Muscle layer of duodenum (tissue), 2 donors: ENCODE measurements at regions not wholly inside any gene's neighbourhood (a gene's known extent, or its start where the extent isn't known, plus 50 kb on each side); places are given as distances from the start of the nearest gene placed in this dataset.

ENCODE experiments used
- H3K27ac ChIP-seq: one replicate; pipeline ENCODE4 v1.7.0; 2013; ENCODE audit warnings: mild to moderate bottlenecking, low read length
- H3K27me3 ChIP-seq: one replicate; pipeline ENCODE4 v1.7.0; 2013; ENCODE audit warnings: low read depth, mild to moderate bottlenecking, control low read depth, low read length
- H3K36me3 ChIP-seq, 2 donors: one replicate each; pipeline ENCODE4 v1.7.0; 2013; ENCODE audit warnings: low read length in 2 of 2, control low read depth in 1 of 2, mild to moderate bottlenecking in 1 of 2; ENCODE audit not compliant: insufficient read depth in 2 of 2, control insufficient read depth in 1 of 2
- H3K4me1 ChIP-seq, 2 donors: one replicate each; pipeline ENCODE4 v1.7.0; 2013; ENCODE audit warnings: low read length in 2 of 2, mild to moderate bottlenecking in 2 of 2, control low read depth in 1 of 2, moderate library complexity in 1 of 2; ENCODE audit not compliant: insufficient read depth in 2 of 2, control insufficient read depth in 1 of 2
- H3K4me3 ChIP-seq, 2 donors: one replicate each; pipeline ENCODE4 v1.7.0; 2013; ENCODE audit warnings: low read length in 2 of 2, low read depth in 1 of 2, mild to moderate bottlenecking in 1 of 2
- H3K9me3 ChIP-seq, 2 donors: one replicate each; pipeline ENCODE4 v1.7.0; 2013; ENCODE audit warnings: low read length in 2 of 2, control low read depth in 1 of 2, mild to moderate bottlenecking in 1 of 2; ENCODE audit not compliant: control insufficient read depth in 1 of 2
- donor health status: healthy.

- Histone ChIP-seq H3K4me1 (no peaks in the 10 kb centered on the region), H3K36me3 (no peaks in the 10 kb centered on the region), H3K27ac (no peak overlapping the region), H3K9me3 (no peaks in the 10 kb centered on the region), H3K27me3 (no peaks in the 10 kb centered on the region), H3K4me3 (no peak overlapping the region)
Measured at GRCh38 chr5:155068616-155069100, 55.1 kb downstream of the KIF4B start.

DNA sequence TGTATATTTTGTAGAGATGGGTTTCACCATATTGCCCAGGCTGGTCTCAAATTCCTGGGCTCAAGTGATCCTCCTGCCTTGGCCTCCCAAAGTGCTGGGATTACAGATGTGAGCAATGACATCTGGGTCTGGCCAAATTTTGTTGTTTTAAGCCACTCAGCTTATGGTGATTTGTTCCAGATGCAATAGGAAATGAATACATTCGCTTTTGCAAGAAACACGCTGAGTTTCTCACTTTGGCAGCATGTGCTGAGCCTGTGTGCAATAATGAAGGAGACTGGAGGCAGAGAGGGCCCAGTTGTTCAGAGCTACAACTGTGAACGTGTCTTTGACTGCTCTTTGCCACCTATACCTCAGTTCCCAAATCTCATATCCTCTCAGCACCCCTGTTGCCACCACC is 56.4 kb downstream of the KIF4B start:
- H3K9me3 ChIP-seq: no peaks in the 10 kb centered on the region
- H3K27me3 ChIP-seq: no peaks in the 10 kb centered on the region
- no peaks in the 10 kb centered on the region for H3K36me3 ChIP-seq
- no peaks in the 10 kb centered on the region for H3K4me1 ChIP-seq
- no peak overlapping the region for H3K4me3 ChIP-seq
- H3K27ac ChIP-seq: no peak overlapping the region

DNA sequence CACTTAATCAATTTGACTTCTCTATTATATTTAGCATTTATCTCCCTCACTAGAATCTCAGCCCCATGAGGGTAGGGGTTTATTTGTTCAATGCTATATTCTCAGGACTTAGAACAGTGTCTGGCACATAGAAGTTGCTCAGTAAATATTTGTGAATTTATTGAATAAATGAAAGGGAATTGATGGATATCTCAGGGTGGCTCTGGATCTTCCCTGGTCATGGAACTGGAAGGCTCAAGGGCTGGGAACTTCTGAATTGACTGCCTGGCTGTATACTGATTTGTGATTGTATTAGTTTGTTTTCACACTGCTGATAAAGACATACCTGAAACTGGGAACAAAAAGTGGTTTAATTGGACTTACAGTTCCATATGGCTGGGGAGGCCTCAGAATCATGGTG is 57.2 kb downstream of the KIF4B start:
- Histone ChIP-seq H3K4me1 (no peaks in the 10 kb centered on the region), H3K4me3 (no peak overlapping the region), H3K27ac (no peak overlapping the region), H3K9me3 (no peaks in the 10 kb centered on the region), H3K27me3 (no peaks in the 10 kb centered on the region), H3K36me3 (no peaks in the 10 kb centered on the region)

- no peaks in the 10 kb centered on the region for H3K4me1 ChIP-seq
- no peaks in the 10 kb centered on the region for H3K36me3 ChIP-seq
- H3K27me3 ChIP-seq: no peaks in the 10 kb centered on the region
- H3K9me3 ChIP-seq: no peaks in the 10 kb centered on the region
- H3K4me3 ChIP-seq: no peak overlapping the region
- no peak overlapping the region for H3K27ac ChIP-seq
Measured at GRCh38 chr5:155076379-155076778, 62.8 kb downstream of the KIF4B start.

DNA sequence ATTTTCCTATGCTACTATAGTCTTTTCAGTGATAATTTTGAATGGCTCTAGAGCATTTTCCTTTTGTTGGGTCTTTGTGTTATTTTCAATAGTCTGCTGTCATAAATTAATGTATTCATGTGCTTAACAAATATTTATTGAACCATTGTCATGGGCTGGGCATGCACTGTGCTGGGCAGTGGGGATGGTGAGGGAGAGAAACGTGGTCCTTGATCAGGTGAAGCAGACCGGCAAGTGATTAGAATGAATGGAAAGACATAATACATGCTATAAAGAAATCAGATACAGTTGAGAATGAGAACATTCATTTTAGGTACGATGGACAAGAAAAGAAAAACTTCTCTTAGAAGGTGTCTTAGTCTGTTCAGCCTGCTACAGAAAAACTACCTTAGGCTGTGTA is 66.1 kb downstream of the KIF4B start:
- H3K27me3 ChIP-seq: no peaks in the 10 kb centered on the region
- no peaks in the 10 kb centered on the region for H3K36me3 ChIP-seq
- no peak overlapping the region for H3K27ac ChIP-seq
- H3K4me1 ChIP-seq: no peaks in the 10 kb centered on the region
- no peak overlapping the region for H3K4me3 ChIP-seq
- H3K9me3 ChIP-seq: no peaks in the 10 kb centered on the region

GRCh38 chr5:155080721-155081120 is 67.2 kb downstream of the KIF4B start:
- Histone ChIP-seq H3K27me3 (no peaks in the 10 kb centered on the region), H3K4me1 (no peaks in the 10 kb centered on the region), H3K36me3 (no peaks in the 10 kb centered on the region), H3K4me3 (no peak overlapping the region), H3K9me3 (no peaks in the 10 kb centered on the region), H3K27ac (no peak overlapping the region)

DNA sequence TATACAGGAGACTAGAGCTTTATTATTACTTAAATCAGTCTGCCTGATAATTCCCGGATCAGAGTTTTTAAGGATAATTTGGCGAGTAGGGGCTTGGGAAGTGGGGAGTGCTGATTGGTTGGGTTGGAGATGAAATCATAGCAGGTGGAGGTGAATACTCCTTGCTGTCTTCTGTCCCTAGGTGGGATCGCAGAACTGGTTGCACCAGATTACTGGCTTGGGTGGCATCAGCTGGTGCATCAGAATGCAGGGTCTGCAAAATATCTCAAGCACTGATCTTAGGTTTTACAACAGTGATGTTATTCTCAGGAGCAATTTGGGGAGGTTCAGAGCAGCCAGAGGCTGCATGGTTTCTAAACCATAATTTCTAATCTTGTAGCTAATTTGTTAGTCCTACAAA is 68.1 kb downstream of the KIF4B start:
- H3K4me3 ChIP-seq: no peak overlapping the region
- no peaks in the 10 kb centered on the region for H3K9me3 ChIP-seq
- H3K36me3 ChIP-seq: no peaks in the 10 kb centered on the region
- H3K27me3 ChIP-seq: no peaks in the 10 kb centered on the region
- H3K27ac ChIP-seq: no peak overlapping the region
- no peaks in the 10 kb centered on the region for H3K4me1 ChIP-seq

DNA sequence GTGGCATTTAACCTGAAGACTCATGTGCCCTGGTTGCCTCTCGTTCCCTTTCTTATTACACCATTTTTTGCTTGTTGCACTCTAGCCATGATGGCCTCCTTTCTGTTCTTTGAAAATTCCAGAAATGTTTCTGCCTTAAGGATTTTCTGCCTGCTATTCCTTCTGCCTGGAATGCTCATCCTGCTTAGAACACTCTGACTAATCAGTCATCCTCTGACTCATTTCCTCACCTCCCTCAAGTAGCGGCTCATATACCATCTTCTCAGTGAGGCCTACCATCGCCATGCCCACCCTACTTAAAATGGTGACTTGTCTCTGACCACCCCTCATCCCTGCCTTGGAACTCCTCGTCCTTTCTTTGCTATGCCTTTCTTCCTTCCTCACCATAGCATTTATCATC is 68.8 kb downstream of the KIF4B start:
- Histone ChIP-seq H3K36me3 (no peaks in the 10 kb centered on the region), H3K4me3 (no peak overlapping the region), H3K27ac (no peak overlapping the region), H3K4me1 (peaks cover 0 to 1% of the 10 kb centered on the region in 2 donors), H3K27me3 (no peaks in the 10 kb centered on the region), H3K9me3 (no peaks in the 10 kb centered on the region)

GRCh38 chr5:155085282-155085989 is 71.9 kb downstream of the KIF4B start:
- H3K27me3 ChIP-seq: no peaks in the 10 kb centered on the region
- H3K27ac ChIP-seq: no peak overlapping the region
- H3K4me1 ChIP-seq: peaks cover 0 to 8% of the 10 kb centered on the region in 2 donors
- no peaks in the 10 kb centered on the region for H3K9me3 ChIP-seq
- H3K4me3 ChIP-seq: no peak overlapping the region
- H3K36me3 ChIP-seq: no peaks in the 10 kb centered on the region

- no peaks in the 10 kb centered on the region for H3K36me3 ChIP-seq
- H3K27me3 ChIP-seq: no peaks in the 10 kb centered on the region
- H3K27ac ChIP-seq: no peak overlapping the region
- peaks cover 0 to 13% of the 10 kb centered on the region in 2 donors for H3K4me1 ChIP-seq
- no peaks in the 10 kb centered on the region for H3K9me3 ChIP-seq
- no peak overlapping the region for H3K4me3 ChIP-seq
Measured at GRCh38 chr5:155087036-155087435, 73.5 kb downstream of the KIF4B start.

GRCh38 chr5:155088811-155089210 is 75.3 kb downstream of the KIF4B start:
- no peak overlapping the region for H3K27ac ChIP-seq
- H3K4me3 ChIP-seq: no peak overlapping the region
- no peaks in the 10 kb centered on the region for H3K27me3 ChIP-seq
- peaks cover 0 to 13% of the 10 kb centered on the region in 2 donors for H3K4me1 ChIP-seq
- H3K9me3 ChIP-seq: no peaks in the 10 kb centered on the region
- H3K36me3 ChIP-seq: no peaks in the 10 kb centered on the region

DNA sequence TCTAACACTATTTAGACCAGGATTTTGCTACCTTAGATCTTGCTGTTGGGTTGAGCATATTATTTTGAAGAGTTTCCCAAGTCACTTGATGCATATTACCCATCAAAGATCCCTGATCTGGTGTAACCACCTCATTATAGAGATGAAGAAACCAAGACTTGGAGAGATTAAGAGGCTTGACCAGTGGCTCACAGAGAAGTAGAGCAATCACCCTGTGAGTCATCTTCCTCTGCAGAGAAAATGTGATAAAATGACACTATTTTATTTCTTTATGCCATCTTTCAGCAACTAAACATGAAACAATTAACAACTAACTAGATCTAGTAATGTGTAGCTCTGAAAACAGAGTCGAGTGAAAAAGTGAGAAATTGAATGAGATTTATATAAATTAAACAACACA is 76.1 kb downstream of the KIF4B start:
- no peak overlapping the region for H3K4me3 ChIP-seq
- peaks cover 0 to 13% of the 10 kb centered on the region in 2 donors for H3K4me1 ChIP-seq
- no peak overlapping the region for H3K27ac ChIP-seq
- H3K27me3 ChIP-seq: no peaks in the 10 kb centered on the region
- no peaks in the 10 kb centered on the region for H3K36me3 ChIP-seq
- no peaks in the 10 kb centered on the region for H3K9me3 ChIP-seq
